Gastrocnemius medialis (tissue), 4 donors: ENCODE measurements at regions not wholly inside any gene's neighbourhood (a gene's known extent, or its start where the extent isn't known, plus 50 kb on each side); places are given as distances from the start of the nearest gene placed in this dataset.

ENCODE experiments used
- ATAC-seq, 2 donors: fragments of 150-250 bp; one replicate each; pipeline ENCODE4 v1.9.1; 2016
- DNase-seq, 2 donors: peaks; one replicate each; pipeline ENCODE4 v3.0.0-alpha.2; 2019
- H3K27ac ChIP-seq, 4 donors: fragments of 200-600 bp; sonication (generic); 1 replicate in 1 of 4; 2 replicates in 3 of 4; pipeline ENCODE4 v1.5.1; 2016 to 2018; ENCODE audit warnings: mild to moderate bottlenecking in 2 of 4, moderate library complexity in 1 of 4
- H3K27me3 ChIP-seq, 3 donors: fragments of 200-600 bp; sonication (generic) in 2 of 3; 1 replicate in 1 of 3; 2 replicates in 2 of 3; pipeline versions ENCODE4 v1.5.1 to v1.6.0; 2016 to 2019; ENCODE audit warnings: mild to moderate bottlenecking in 1 of 3, moderate library complexity in 1 of 3
- H3K36me3 ChIP-seq, 2 donors: fragments of 200-600 bp; sonication (generic) in 1 of 2; one replicate each; pipeline ENCODE4 v1.5.1; 2017 to 2018
- H3K4me1 ChIP-seq, 2 donors: fragments of 200-600 bp; sonication (generic) in 1 of 2; one replicate each; pipeline ENCODE4 v1.5.1; 2016 to 2017; ENCODE audit warnings: mild to moderate bottlenecking in 2 of 2
- H3K4me3 ChIP-seq, 4 donors: fragments of 200-600 bp; sonication (generic) in 3 of 4; 1 replicate in 1 of 4; 2 replicates in 3 of 4; pipeline ENCODE4 v1.5.1; 2016 to 2019; ENCODE audit warnings: mild to moderate bottlenecking in 2 of 4
- H3K9me3 ChIP-seq, 3 donors: fragments of 200-600 bp; sonication (generic) in 2 of 3; 1 replicate in 1 of 3; 2 replicates in 2 of 3; pipeline ENCODE4 v1.5.1; 2016 to 2019
- CTCF ChIP-seq, 5 experiments: fragments of 450-650 bp in 3 of 5; fragments of 200-600 bp in 2 of 5; sonication (generic) in 2 of 5; IDR thresholded peaks in 4 of 5; conservative IDR thresholded peaks in 1 of 5; 1 replicate in 4 of 5; 2 replicates in 1 of 5; pipeline ENCODE4 v1.5.1; 2016 to 2019; ENCODE audit warnings: antibody characterized with exemption in 5 of 5, mild to moderate bottlenecking in 3 of 5, moderate library complexity in 3 of 5
- POLR2A ChIP-seq, 2 donors: fragments of 450-650 bp; IDR thresholded peaks; one replicate each; pipeline ENCODE4 v1.6.1; 2017; ENCODE audit warnings: antibody characterized with exemption in 2 of 2, mild to moderate bottlenecking in 2 of 2, moderate library complexity in 2 of 2
- in situ Hi-C, 4 donors: fragments of 200-750 bp; cut with MboI; loops; one replicate each; pipeline versions ENCODE4 v1.15.0 to v1.8.0; 2017; ENCODE audit warnings: low sequenced_read_pairs in 4 of 4
- intact Hi-C: fragments of 100-400 bp; cut with DNase I; formaldehyde crosslinking; loops from one replicate; pipeline ENCODE4 v1.15.1; 2023; ENCODE audit warnings: low total_unique reads

- H3K27ac ChIP-seq = no peak overlapping the region
- no peaks in the 10 kb centered on the region for H3K36me3 ChIP-seq
- no peaks in the 10 kb centered on the region for H3K9me3 ChIP-seq
- no peaks in the 10 kb centered on the region for H3K27me3 ChIP-seq
- no peak for ATAC-seq
- H3K4me1 ChIP-seq = no peaks in the 10 kb centered on the region
- no peak for DNase-seq
- H3K4me3 ChIP-seq = no peak overlapping the region
- in situ Hi-C loops = no loop called here
- intact Hi-C loops = no loop called here
- TF ChIP-seq POLR2A (IDR thresholded peaks at IDR 0.05) (no peak), CTCF (IDR thresholded peaks at IDR 0.05 in 4 of 5, conservative IDR thresholded peaks at IDR 0.05 in 1 of 5) (no peak)
These were observed 267.7 kb downstream of the LRRIQ3 start for GRCh38 chr1:73930293-73930692.

DNA sequence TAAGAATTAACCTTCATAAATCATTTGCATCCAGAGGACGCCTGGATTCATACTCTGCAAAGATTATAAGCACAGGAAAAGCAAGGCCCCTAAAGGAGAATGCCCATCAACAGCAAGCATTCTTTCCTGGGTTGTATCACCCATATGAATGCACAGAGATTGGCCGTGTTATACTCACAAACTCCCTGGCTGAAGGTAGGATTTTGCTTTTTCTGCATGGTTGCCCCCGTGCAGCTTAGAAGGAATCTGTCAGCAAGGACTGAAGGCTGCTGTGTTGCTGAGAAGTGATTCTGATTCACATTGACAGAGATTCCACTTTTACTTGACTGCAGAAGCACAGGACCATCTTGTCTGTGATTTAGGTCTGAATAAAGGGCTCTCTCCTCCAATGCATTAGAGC is 283.0 kb downstream of the LRRIQ3 start:
- no peaks in the 10 kb centered on the region for H3K9me3 ChIP-seq
- H3K4me3 ChIP-seq = no peak overlapping the region
- TF ChIP-seq CTCF (IDR thresholded peaks at IDR 0.05 in 4 of 5, conservative IDR thresholded peaks at IDR 0.05 in 1 of 5) (no peak), POLR2A (IDR thresholded peaks at IDR 0.05) (no peak)
- no peak overlapping the region for H3K27ac ChIP-seq
- DNase-seq (no peak), ATAC-seq (no peak)
- no peaks in the 10 kb centered on the region for H3K36me3 ChIP-seq
- intact Hi-C loops = no loop called here
- no peaks in the 10 kb centered on the region for H3K27me3 ChIP-seq
- H3K4me1 ChIP-seq = no peaks in the 10 kb centered on the region
- in situ Hi-C loops = no loop called here

GRCh38 chr1:73913025-73913424 is 285.0 kb downstream of the LRRIQ3 start:
- H3K36me3 ChIP-seq = no peaks in the 10 kb centered on the region
- TF ChIP-seq POLR2A (IDR thresholded peaks at IDR 0.05) (no peak), CTCF (IDR thresholded peaks at IDR 0.05 in 4 of 5, conservative IDR thresholded peaks at IDR 0.05 in 1 of 5) (no peak)
- H3K4me1 ChIP-seq = no peaks in the 10 kb centered on the region
- intact Hi-C loops (no loop called here), in situ Hi-C loops (no loop called here)
- no peak overlapping the region for H3K4me3 ChIP-seq
- DNase-seq (no peak), ATAC-seq (no peak)
- no peaks in the 10 kb centered on the region for H3K9me3 ChIP-seq
- H3K27ac ChIP-seq = no peak overlapping the region
- no peaks in the 10 kb centered on the region for H3K27me3 ChIP-seq

GRCh38 chr1:73911849-73912248 is 286.1 kb downstream of the LRRIQ3 start:
- H3K4me1 ChIP-seq = no peaks in the 10 kb centered on the region
- in situ Hi-C loops (no loop called here), intact Hi-C loops (no loop called here)
- no peaks in the 10 kb centered on the region for H3K27me3 ChIP-seq
- no peak for TF ChIP-seq POLR2A (IDR thresholded peaks at IDR 0.05)
- TF ChIP-seq CTCF (IDR thresholded peaks at IDR 0.05 in 4 of 5, conservative IDR thresholded peaks at IDR 0.05 in 1 of 5) = no peak
- H3K27ac ChIP-seq = no peak overlapping the region
- H3K36me3 ChIP-seq = no peaks in the 10 kb centered on the region
- H3K9me3 ChIP-seq = no peaks in the 10 kb centered on the region
- no peak overlapping the region for H3K4me3 ChIP-seq
- DNase-seq (no peak), ATAC-seq (no peak)

DNA sequence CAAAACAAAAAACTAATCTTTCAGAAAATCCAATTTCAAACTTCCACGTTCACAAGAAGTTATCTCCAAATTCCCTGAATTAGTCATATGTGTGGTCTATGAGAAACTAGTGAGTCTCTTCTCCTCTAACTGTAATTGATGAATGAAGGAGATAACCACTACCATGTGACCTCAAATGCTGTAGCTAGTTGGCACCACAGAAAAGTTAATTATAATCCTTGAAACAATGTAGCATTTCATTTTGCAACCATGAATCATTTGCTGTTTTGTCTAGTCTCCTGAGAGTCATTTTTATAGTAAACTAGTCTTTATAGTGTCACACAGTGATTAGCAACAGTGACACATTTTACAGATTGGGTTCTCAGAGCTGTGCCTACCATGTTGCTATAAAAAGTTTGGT is 287.5 kb downstream of the LRRIQ3 start:
- Histone ChIP-seq H3K27me3 (no peaks in the 10 kb centered on the region), H3K36me3 (no peaks in the 10 kb centered on the region), H3K4me1 (no peaks in the 10 kb centered on the region), H3K4me3 (no peak overlapping the region), H3K27ac (no peak overlapping the region), H3K9me3 (no peaks in the 10 kb centered on the region)
- no peak for TF ChIP-seq POLR2A (IDR thresholded peaks at IDR 0.05)
- in situ Hi-C loops = no loop called here
- ATAC-seq = no peak
- intact Hi-C loops = no loop called here
- DNase-seq = no peak
